Activated naive CD4-positive, alpha-beta T cell treated with anti-CD3 and anti-CD28 coated beads, Interleukin-2, amount 10 ng/mL, durations not matched to agents 7 days and 5 days (primary cell): ENCODE measurements at regions not wholly inside any gene's neighbourhood (a gene's known extent, or its start where the extent isn't known, plus 50 kb on each side); places are given as distances from the start of the nearest gene placed in this dataset.
"Not testable (repeated sequence)": the region's sequence is repeated elsewhere in the genome, so short reads cannot be mapped to it uniquely, and the experiment has no call there.

Experiments used
- CTCF ChIA-PET: fragments of 350-600 bp; sonication (Branson Sonifier 250); formaldehyde crosslinking; loops from one replicate; lab custom pipeline; 2021; ENCODE audit warnings: antibody characterized with exemption; lab: Charles Lee
- DNase-seq: peaks from one replicate; pipeline ENCODE4 v3.0.0-alpha.2; 2020
- H3K27ac Mint-ChIP-seq: one replicate; pipeline ENCODE4 v1.8.0; 2021; ENCODE audit warnings: mild to moderate bottlenecking, moderate library complexity, mixed read lengths
- H3K27me3 Mint-ChIP-seq: one replicate; pipeline ENCODE4 v1.8.0; 2021; ENCODE audit warnings: mild to moderate bottlenecking, mixed read lengths
- H3K36me3 Mint-ChIP-seq: one replicate; pipeline ENCODE4 v1.8.0; 2021; ENCODE audit warnings: mixed read lengths
- H3K4me1 Mint-ChIP-seq: one replicate; pipeline ENCODE4 v1.8.0; 2021; ENCODE audit warnings: mixed read lengths
- H3K4me3 Mint-ChIP-seq: one replicate; pipeline ENCODE4 v1.8.0; 2021; ENCODE audit warnings: mild to moderate bottlenecking, moderate library complexity, mixed read lengths
- H3K9me3 Mint-ChIP-seq: one replicate; pipeline ENCODE4 v1.8.0; 2021; ENCODE audit warnings: mixed read lengths

DNA sequence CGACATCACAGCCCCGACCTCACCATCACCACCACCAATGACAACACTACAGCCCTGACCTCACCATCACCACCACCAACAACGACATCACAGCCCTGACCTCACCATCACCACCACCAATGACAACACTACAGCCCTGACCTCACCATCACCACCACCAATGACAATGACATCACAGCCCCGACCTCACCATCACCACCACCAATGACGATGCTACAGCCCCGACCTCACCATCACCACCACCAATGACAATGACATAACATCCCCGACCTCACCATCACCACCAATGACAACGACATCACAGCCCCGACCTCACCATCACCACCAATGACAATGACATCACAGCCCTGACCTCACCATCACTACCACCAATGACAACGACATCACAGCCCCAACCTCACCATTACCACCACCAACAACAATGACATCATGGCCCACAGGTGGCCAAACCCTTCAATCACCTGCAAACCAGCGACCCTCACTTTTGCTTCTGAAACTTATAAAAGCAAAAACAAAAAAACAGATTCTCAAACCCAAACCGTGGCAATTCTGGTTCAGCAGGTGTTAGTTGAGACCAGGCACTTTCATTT, 70.7 kb upstream of the TMEM18 start:
- Mint-ChIP-seq H3K4me3 (no peak overlapping the region), H3K27me3 (peaks cover 8% of the 10 kb centered on the region), H3K4me1 (no peaks in the 10 kb centered on the region), H3K27ac (no peak overlapping the region), H3K36me3 (no peaks in the 10 kb centered on the region), H3K9me3 (no peaks in the 10 kb centered on the region)
- DNase-seq, result no peak
- CTCF ChIA-PET, result no interaction called here

DNA sequence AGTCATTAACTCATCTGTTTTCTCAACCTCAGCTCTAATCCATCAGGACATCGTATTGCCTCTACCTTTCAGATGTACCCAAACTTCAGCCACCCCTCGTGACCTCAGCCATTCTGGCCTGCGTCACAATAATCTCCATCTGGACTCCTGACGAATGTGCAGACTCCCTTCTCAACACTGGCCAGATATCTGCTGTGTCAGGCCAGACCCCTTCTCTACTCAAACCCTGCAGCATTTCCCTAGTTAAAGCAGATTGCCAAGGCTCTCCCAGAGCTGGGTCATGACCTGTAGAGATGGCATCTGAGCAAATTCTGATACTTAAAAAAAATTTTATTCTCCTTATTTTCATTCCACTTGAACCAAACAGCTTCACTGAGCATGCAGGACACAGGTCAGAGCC, 69.5 kb upstream of the TMEM18 start:
- no peak overlapping the region for H3K27ac Mint-ChIP-seq
- DNase-seq, result no peak
- H3K4me1 Mint-ChIP-seq, result no peaks in the 10 kb centered on the region
- CTCF ChIA-PET, result no interaction called here
- H3K27me3 Mint-ChIP-seq, result peaks cover 14% of the 10 kb centered on the region
- H3K9me3 Mint-ChIP-seq, result no peaks in the 10 kb centered on the region
- H3K4me3 Mint-ChIP-seq, result no peak overlapping the region
- H3K36me3 Mint-ChIP-seq, result no peaks in the 10 kb centered on the region

GRCh38 chr2:744088-744487, 66.9 kb upstream of the TMEM18 start:
- DNase-seq, result no peak
- no peak overlapping the region for H3K27ac Mint-ChIP-seq
- CTCF ChIA-PET, result interaction anchor here (0.7 kb wide), 1 partner anchor 969 kb away, joined by 3 read pairs; no protein-coding TSS in a partner anchor
- H3K4me3 Mint-ChIP-seq, result no peak overlapping the region
- H3K27me3 Mint-ChIP-seq, result peaks cover 37% of the 10 kb centered on the region
- H3K9me3 Mint-ChIP-seq, result no peaks in the 10 kb centered on the region
- no peaks in the 10 kb centered on the region for H3K36me3 Mint-ChIP-seq
- peaks cover 9% of the 10 kb centered on the region for H3K4me1 Mint-ChIP-seq

DNA sequence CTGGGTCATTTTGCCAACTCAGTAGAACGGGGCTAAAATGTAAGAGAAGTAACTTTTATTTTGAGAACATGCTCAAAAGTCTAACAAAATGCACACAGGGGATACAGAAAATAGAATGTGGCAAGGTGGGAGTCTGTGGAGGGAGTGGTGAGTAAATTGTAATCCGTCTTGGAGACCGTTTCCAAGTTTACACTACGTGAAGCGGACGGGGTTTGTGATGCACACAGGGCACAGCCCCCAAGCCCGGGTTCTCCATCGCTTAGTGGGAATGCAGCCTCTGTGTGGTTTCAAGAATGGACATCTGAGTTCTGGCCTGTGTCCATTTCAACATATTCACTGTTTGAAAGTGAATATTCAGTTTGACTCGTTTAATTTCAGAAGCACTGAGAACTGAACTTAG, 65.0 kb upstream of the TMEM18 start:
- H3K36me3 Mint-ChIP-seq, result no peaks in the 10 kb centered on the region
- H3K4me3 Mint-ChIP-seq, result no peak overlapping the region
- DNase-seq, result no peak
- H3K9me3 Mint-ChIP-seq, result no peaks in the 10 kb centered on the region
- H3K27ac Mint-ChIP-seq, result no peak overlapping the region
- peaks cover 40% of the 10 kb centered on the region for H3K27me3 Mint-ChIP-seq
- H3K4me1 Mint-ChIP-seq, result peaks cover 9% of the 10 kb centered on the region
- CTCF ChIA-PET, result no interaction called here

- no peak overlapping the region for H3K4me3 Mint-ChIP-seq
Observed at GRCh38 chr2:741195-741496, 63.9 kb upstream of the TMEM18 start.

GRCh38 chr2:740322-741194, 63.4 kb upstream of the TMEM18 start:
- H3K4me3 Mint-ChIP-seq, result peak overlapping the region; percentile 23
- H3K27ac Mint-ChIP-seq, H3K9me3 Mint-ChIP-seq, H3K4me1 Mint-ChIP-seq, DNase-seq, CTCF ChIA-PET, H3K36me3 Mint-ChIP-seq: not testable (repeated sequence)
- H3K27me3 Mint-ChIP-seq, result peaks cover 39% of the 10 kb centered on the region

More at GRCh38 chr2:741195-741496, 63.9 kb upstream of the TMEM18 start:
- no peaks in the 10 kb centered on the region for H3K36me3 Mint-ChIP-seq
- no peaks in the 10 kb centered on the region for H3K9me3 Mint-ChIP-seq
- CTCF ChIA-PET, result no interaction called here
- peaks cover 35% of the 10 kb centered on the region for H3K27me3 Mint-ChIP-seq
- H3K27ac Mint-ChIP-seq, result no peak overlapping the region
- no peak for DNase-seq
- peaks cover 9% of the 10 kb centered on the region for H3K4me1 Mint-ChIP-seq

- peaks cover 39% of the 10 kb centered on the region for H3K27me3 Mint-ChIP-seq
- CTCF ChIA-PET, H3K4me1 Mint-ChIP-seq, H3K9me3 Mint-ChIP-seq, H3K27ac Mint-ChIP-seq, H3K4me3 Mint-ChIP-seq, H3K36me3 Mint-ChIP-seq, DNase-seq: not testable (repeated sequence)
Observed at GRCh38 chr2:739864-740321, 62.7 kb upstream of the TMEM18 start.

- H3K27ac Mint-ChIP-seq, result no peak overlapping the region
- CTCF ChIA-PET, result no interaction called here
- H3K27me3 Mint-ChIP-seq, result peaks cover 33% of the 10 kb centered on the region
- no peak for DNase-seq
- H3K4me1 Mint-ChIP-seq, result peaks cover 9% of the 10 kb centered on the region
- no peaks in the 10 kb centered on the region for H3K36me3 Mint-ChIP-seq
- no peak overlapping the region for H3K4me3 Mint-ChIP-seq
- H3K9me3 Mint-ChIP-seq, result no peaks in the 10 kb centered on the region
Observed at GRCh38 chr2:736939-737338, 59.7 kb upstream of the TMEM18 start.

GRCh38 chr2:735670-736218, 58.5 kb upstream of the TMEM18 start:
- peaks cover 24% of the 10 kb centered on the region for H3K27me3 Mint-ChIP-seq
- H3K9me3 Mint-ChIP-seq, result no peaks in the 10 kb centered on the region

GRCh38 chr2:734496-734895, 57.3 kb upstream of the TMEM18 start:
- Mint-ChIP-seq H3K27ac (no peak overlapping the region), H3K36me3 (no peaks in the 10 kb centered on the region), H3K4me3 (no peak overlapping the region), H3K4me1 (peaks cover 3% of the 10 kb centered on the region), H3K27me3 (peaks cover 12% of the 10 kb centered on the region), H3K9me3 (no peaks in the 10 kb centered on the region)
- CTCF ChIA-PET, result no interaction called here
- DNase-seq, result no peak

More at GRCh38 chr2:735670-736218, 58.5 kb upstream of the TMEM18 start:
- H3K27ac Mint-ChIP-seq, result no peak overlapping the region
- H3K36me3 Mint-ChIP-seq, result no peaks in the 10 kb centered on the region
- H3K4me3 Mint-ChIP-seq, result no peak overlapping the region
- no peak for DNase-seq
- H3K4me1 Mint-ChIP-seq, result peaks cover 9% of the 10 kb centered on the region
- CTCF ChIA-PET, result interaction anchor here (0.8 kb wide), 1 partner anchor 15 kb away, joined by 3 read pairs; no protein-coding TSS in a partner anchor

DNA sequence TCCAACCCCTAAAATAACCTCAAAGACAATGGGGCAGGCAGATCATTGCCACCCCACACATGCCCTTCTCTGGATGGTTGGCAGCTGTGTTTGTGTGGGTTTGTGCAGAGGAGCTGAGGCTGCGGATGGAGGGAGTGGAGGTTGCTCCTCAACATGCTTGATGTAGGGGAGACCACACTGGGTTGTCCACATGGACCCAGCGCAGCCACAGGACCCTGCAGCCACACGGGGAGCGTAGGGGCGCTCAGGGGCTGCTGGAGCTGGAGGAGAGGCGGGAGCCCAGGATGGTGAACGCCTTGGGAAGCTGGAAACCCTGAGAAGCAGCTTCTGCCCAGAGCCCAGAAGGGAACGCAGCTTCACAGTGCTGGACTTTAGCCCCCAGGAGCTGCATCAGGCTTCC, 56.3 kb upstream of the TMEM18 start:
- H3K4me1 Mint-ChIP-seq, result no peaks in the 10 kb centered on the region
- no peak overlapping the region for H3K4me3 Mint-ChIP-seq
- no peak overlapping the region for H3K27ac Mint-ChIP-seq
- H3K36me3 Mint-ChIP-seq, result no peaks in the 10 kb centered on the region
- no peaks in the 10 kb centered on the region for H3K9me3 Mint-ChIP-seq
- peaks cover 5% of the 10 kb centered on the region for H3K27me3 Mint-ChIP-seq
- DNase-seq, result no peak
- CTCF ChIA-PET, result no interaction called here

DNA sequence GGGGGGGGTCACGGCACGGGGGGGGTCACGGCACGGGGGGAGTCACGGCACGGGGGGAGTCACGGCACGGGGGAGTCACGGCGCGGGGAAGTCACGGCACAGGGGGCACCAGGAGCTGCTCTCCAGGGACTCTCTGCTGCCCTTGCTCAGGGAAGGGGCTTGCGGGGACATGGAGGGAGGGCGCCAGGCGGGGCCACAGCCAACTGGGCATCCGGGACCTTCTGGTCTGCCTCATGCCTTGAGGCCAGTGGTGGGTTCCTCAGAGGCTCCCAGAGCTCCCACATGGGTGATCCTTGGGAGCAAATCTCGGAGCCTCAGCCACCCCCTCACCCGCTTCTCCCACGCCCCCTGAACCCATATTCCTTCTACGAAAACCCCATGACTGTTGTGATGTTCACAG, 55.8 kb upstream of the TMEM18 start:
- H3K4me1 Mint-ChIP-seq, result no peaks in the 10 kb centered on the region
- H3K27me3 Mint-ChIP-seq, result peaks cover 5% of the 10 kb centered on the region

DNA sequence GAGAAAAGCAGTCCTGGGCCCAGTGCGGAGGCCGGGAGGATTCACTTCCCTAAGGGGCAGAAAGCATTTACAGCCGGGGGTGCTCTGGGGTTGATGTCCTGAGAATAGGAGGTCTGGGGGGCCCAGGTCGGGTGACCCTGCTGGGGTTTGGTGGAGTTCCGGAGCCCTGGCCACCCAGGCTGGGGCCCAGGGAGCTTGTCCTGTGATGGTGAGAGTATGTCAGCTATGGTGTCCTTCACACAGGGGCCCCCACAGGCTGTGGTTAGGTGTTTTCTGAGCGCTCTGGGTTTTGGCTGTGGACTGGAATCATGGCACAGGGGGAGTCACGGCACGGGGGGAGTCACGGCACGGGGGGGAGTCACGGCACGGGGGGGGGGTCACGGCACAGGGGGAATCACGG, 54.5 kb upstream of the TMEM18 start:
- CTCF ChIA-PET, result no interaction called here
- H3K4me3 Mint-ChIP-seq, result no peak overlapping the region
- no peaks in the 10 kb centered on the region for H3K9me3 Mint-ChIP-seq
- H3K36me3 Mint-ChIP-seq, result no peaks in the 10 kb centered on the region
- H3K27ac Mint-ChIP-seq, result no peak overlapping the region
- H3K4me1 Mint-ChIP-seq, result no peaks in the 10 kb centered on the region
- H3K27me3 Mint-ChIP-seq, result peaks cover 5% of the 10 kb centered on the region
- no peak for DNase-seq

More for the DNA sequence above, 55.8 kb upstream of the TMEM18 start:
- no peak for DNase-seq
- no peaks in the 10 kb centered on the region for H3K36me3 Mint-ChIP-seq
- no peak overlapping the region for H3K27ac Mint-ChIP-seq
- no peaks in the 10 kb centered on the region for H3K9me3 Mint-ChIP-seq
- H3K4me3 Mint-ChIP-seq, result no peak overlapping the region
- CTCF ChIA-PET, result no interaction called here

DNA sequence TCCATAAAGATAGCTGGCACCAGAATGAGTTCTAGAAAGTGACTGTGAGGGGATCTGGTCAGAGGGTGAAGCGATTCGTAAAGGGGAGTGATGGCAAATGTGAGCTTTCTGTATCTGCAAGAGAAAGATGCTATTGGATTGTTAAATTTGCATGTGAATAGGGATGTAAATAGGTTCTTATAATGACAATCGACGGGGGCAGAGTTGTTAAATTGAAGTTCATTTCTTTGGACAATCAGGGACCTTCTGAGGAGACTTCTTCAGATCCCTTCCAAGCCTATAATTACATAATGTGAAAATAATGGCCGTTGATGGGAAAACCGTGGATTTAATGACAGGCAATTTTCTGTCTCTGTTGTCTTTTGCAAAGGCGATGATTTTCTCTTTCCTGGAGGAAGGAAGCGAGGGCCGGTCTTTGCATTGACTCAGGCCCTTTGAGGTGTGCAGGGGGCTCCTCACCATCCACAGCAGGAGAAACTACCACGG, 52.2 kb upstream of the TMEM18 start:
- Mint-ChIP-seq H3K4me3 (no peak overlapping the region), H3K9me3 (no peaks in the 10 kb centered on the region), H3K36me3 (no peaks in the 10 kb centered on the region), H3K27me3 (peaks cover 9% of the 10 kb centered on the region), H3K27ac (no peak overlapping the region), H3K4me1 (no peaks in the 10 kb centered on the region)
- DNase-seq, result no peak
- CTCF ChIA-PET, result no interaction called here

GRCh38 chr2:728165-728564, 51.0 kb upstream of the TMEM18 start:
- H3K4me1 Mint-ChIP-seq, result no peaks in the 10 kb centered on the region
- no peaks in the 10 kb centered on the region for H3K9me3 Mint-ChIP-seq
- no peak overlapping the region for H3K27ac Mint-ChIP-seq
- peaks cover 9% of the 10 kb centered on the region for H3K27me3 Mint-ChIP-seq
- CTCF ChIA-PET, result no interaction called here
- no peaks in the 10 kb centered on the region for H3K36me3 Mint-ChIP-seq
- no peak overlapping the region for H3K4me3 Mint-ChIP-seq
- DNase-seq, result no peak
